A549 (cell line): ENCODE measurements at regions not wholly inside any gene's neighbourhood (a gene's known extent, or its start where the extent isn't known, plus 50 kb on each side); places are given as distances from the start of the nearest gene placed in this dataset.
"Not testable (repeated sequence)": the region's sequence is repeated elsewhere in the genome, so short reads cannot be mapped to it uniquely, and the experiment has no call there.

Experiments used
- ATAC-seq, 2 experiments: fragments of 200-7000 bp in 1 of 2; fragments of >200 bp in 1 of 2; cut with Nextera tagmentation in 1 of 2; cut with Tn5 transposase in 1 of 2; 3 replicates each; pipeline versions ENCODE4 v1.8.0 to v1.9.1; 2018 to 2020; ENCODE audit warnings: mild to moderate bottlenecking in 1 of 2, moderate library complexity in 1 of 2
- CTCF ChIA-PET: fragments of 300-600 bp; sonication (Branson Sonifier 250); formaldehyde crosslinking; extraction: SDS; loops from one replicate; lab custom pipeline; 2021; ENCODE audit warnings: antibody characterized with exemption, inconsistent platforms; lab: Yijun Ruan, JAX
- POLR2A ChIA-PET: fragments of 350-600 bp; formaldehyde crosslinking; extraction: SDS; loops from one replicate; lab custom pipeline; 2021; ENCODE audit warnings: antibody characterized with exemption, inconsistent platforms; lab: Yijun Ruan, JAX
- DNase-seq, 2 experiments: peaks; one replicate each; pipeline versions ENCODE4 v3.0.0 to v3.0.0-alpha.2; 2011 to 2016; ENCODE audit warnings: low read depth in 1 of 2, low spot score in 1 of 2
- FAIRE-seq: peaks from 2 replicates; lab custom pipeline; 2011; peaks lifted over from hg19 to GRCh38; lab: Jason Lieb, UNC
- H3K27ac ChIP-seq, 2 experiments: fragments of >200 bp; sonication (Bioruptor Twin); formaldehyde crosslinking; 3 replicates each; pipeline ENCODE4 v1.5.1; 2016 to 2017
- H3K4me1 ChIP-seq: fragments of >200 bp; sonication (Bioruptor Twin); formaldehyde crosslinking; 3 replicates; pipeline ENCODE4 v1.6.1; 2016
- H3K4me2 ChIP-seq: fragments of >200 bp; sonication (Bioruptor Twin); formaldehyde crosslinking; 3 replicates; pipeline ENCODE4 v1.6.1; 2016
- H3K4me3 ChIP-seq: fragments of >200 bp; sonication (Bioruptor Twin); formaldehyde crosslinking; 3 replicates; pipeline ENCODE4 v1.5.1; 2016
- H3K9me3 ChIP-seq: fragments of >200 bp; sonication (Bioruptor Twin); formaldehyde crosslinking; 3 replicates; pipeline ENCODE4 v1.6.1; 2016
- CBX8 ChIP-seq: fragments of 200-600 bp; sonication (generic); IDR thresholded peaks from 2 replicates; pipeline ENCODE4 v1.6.1; 2016
- CHD2 ChIP-seq: fragments of 150-350 bp; IDR thresholded peaks from 2 replicates; pipeline ENCODE4 v1.6.1; 2014; ENCODE audit warnings: low read length; ENCODE audit not compliant: partially characterized antibody
- EHMT2 ChIP-seq: fragments of 200-600 bp; sonication (generic); IDR thresholded peaks from 2 replicates; pipeline ENCODE4 v1.6.1; 2016; ENCODE audit warnings: antibody characterized with exemption, low read depth, mild to moderate bottlenecking, moderate library complexity
- HEYL ChIP-seq: fragments of 250-450 bp; sonication (Bioruptor Pico); IDR thresholded peaks from 2 replicates; pipeline ENCODE4 v1.8.0; 2021; ENCODE audit warnings: mild to moderate bottlenecking, moderate library complexity
- HOXA7 ChIP-seq: fragments of 250-450 bp; sonication (Bioruptor Pico); IDR thresholded peaks from 2 replicates; pipeline ENCODE4 v1.5.0; 2020; ENCODE audit warnings: mild to moderate bottlenecking, moderate library complexity
- HOXB5 ChIP-seq: fragments of 250-450 bp; sonication (Bioruptor Pico); IDR thresholded peaks from 2 replicates; pipeline ENCODE4 v1.5.0; 2020; ENCODE audit warnings: mild to moderate bottlenecking, moderate library complexity
- NFE2L2 ChIP-seq: fragments of 150-350 bp; conservative IDR thresholded peaks from 2 replicates; pipeline ENCODE4 v1.6.1; 2014; ENCODE audit warnings: low read length
- PHF8 ChIP-seq: fragments of 200-600 bp; sonication (generic); IDR thresholded peaks from 2 replicates; pipeline ENCODE4 v1.6.1; 2016; ENCODE audit warnings: low read depth, mild to moderate bottlenecking, antibody characterized with exemption, moderate library complexity, borderline replicate concordance
- RAD21 ChIP-seq, 2 experiments: fragments of >200 bp in 1 of 2; sonication (Bioruptor Twin) in 1 of 2; formaldehyde crosslinking in 1 of 2; IDR thresholded peaks in 1 of 2; conservative IDR thresholded peaks in 1 of 2; 2 replicates in 1 of 2; 3 replicates in 1 of 2; pipeline ENCODE4 v1.6.1; 2012 to 2018; ENCODE audit warnings: inconsistent platforms in 1 of 2
- RARB ChIP-seq: fragments of 250-450 bp; sonication (Bioruptor Pico); IDR thresholded peaks from 2 replicates; pipeline ENCODE4 v1.8.0; 2021; ENCODE audit warnings: mild to moderate bottlenecking, moderate library complexity
- RCOR1 ChIP-seq: fragments of 150-350 bp; IDR thresholded peaks from 2 replicates; pipeline ENCODE4 v1.6.1; 2014; ENCODE audit warnings: antibody characterized with exemption, low read length, low read depth
- TP53 ChIP-seq: fragments of 250-450 bp; sonication (Bioruptor Pico); IDR thresholded peaks from 2 replicates; pipeline ENCODE4 v1.5.0; 2021; ENCODE audit warnings: mild to moderate bottlenecking, moderate library complexity
- ZFP36 ChIP-seq: fragments of 450-650 bp; IDR thresholded peaks from 2 replicates; pipeline ENCODE4 v1.6.1; 2014; ENCODE audit warnings: borderline replicate concordance; ENCODE audit not compliant: partially characterized antibody
- WGBS: methylation state at CpG from one replicate; pipeline ENCODE4 v1.1.6; 2017; ENCODE audit errors: missing lambda C conversion rate; 5-methylcytosine and 5-hydroxymethylcytosine counted together
- TF ChIP-seq, protein P1 (sequence below): fragments of 200-600 bp; sonication (generic); IDR thresholded peaks from 2 replicates; pipeline ENCODE4 v1.6.1; 2016; ENCODE audit warnings: antibody characterized with exemption, mild to moderate bottlenecking, moderate library complexity

DNA sequence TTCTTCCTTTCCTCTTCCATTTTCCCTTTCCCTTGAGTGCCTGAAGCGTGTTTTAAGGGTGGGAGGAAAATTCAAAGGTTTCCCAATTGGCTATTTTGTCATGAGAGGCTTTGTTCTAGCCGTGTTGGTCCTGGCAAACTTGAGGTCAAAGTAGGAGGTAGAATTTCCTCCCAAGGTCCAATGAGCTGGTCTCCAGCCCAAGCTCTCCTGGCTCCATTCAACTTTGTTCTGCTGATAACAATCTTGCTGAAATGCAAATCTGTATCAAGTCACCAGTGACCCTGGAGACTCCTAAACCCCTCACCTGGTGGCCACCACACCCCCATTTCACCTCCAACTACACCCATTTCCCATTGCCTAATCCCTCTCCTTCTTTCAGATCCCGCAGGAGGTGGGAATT, 100.2 kb upstream of the TERB2 start:
- FAIRE-seq, H3K9me3 ChIP-seq, POLR2A ChIA-PET, H3K4me1 ChIP-seq, H3K4me3 ChIP-seq, ATAC-seq, H3K4me2 ChIP-seq, CTCF ChIA-PET, H3K27ac ChIP-seq, DNase-seq: not testable (repeated sequence)
- WGBS, result 10% methylated on average over 2 of the region's 3 CpGs

DNA sequence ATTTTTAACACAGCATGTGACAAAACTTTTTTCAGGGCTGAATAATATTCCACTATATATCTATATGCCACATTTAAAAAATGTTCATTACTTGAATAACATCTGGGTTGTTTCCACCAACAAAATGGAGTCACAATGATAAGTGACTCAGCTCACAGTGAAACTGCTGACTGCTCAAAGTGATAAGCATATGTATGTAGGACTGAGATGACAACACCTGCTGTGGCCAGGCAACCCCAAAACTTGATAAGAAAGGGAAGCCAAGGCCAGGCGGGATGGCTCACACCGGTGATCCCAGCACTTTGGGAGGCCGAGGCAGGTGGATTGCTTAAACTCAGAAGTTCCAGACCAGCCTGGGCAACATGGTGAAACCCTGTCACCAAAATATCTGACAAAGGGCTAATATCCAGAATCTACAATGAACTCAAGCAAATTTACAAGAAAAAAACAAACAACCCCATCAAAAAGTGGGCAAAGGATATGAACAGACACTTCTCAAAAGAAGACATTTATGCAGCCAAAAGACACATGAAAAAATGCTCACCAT, 99.2 kb upstream of the TERB2 start:
- H3K27ac ChIP-seq, CTCF ChIA-PET, H3K4me3 ChIP-seq, H3K4me1 ChIP-seq, ATAC-seq, H3K4me2 ChIP-seq, FAIRE-seq, POLR2A ChIA-PET, H3K9me3 ChIP-seq, DNase-seq: not testable (repeated sequence)
- no CpG with 5 or more reads among the region's 3 CpGs for WGBS

DNA sequence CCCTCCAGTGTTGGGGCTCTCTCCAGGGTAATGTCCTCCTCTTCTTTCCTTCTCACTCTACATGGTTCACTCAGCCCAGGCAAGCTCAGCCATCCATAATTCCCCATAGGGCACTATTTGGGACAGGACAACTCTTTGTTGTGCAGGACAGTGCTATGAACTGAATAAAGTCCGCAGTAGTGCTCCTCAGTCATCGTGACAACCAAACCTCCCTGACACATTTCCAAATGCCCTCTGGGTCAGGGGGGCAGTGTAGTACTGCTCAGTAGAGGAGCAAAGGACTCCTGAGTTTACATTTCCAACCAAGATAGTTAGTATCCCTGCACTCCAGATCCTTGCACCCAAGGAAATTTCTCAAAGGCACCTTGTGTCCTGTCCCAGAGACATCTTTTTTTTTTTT, 97.4 kb upstream of the TERB2 start:
- CTCF ChIA-PET, result interaction anchor here (1.1 kb wide), 1 partner anchor 63 kb away, joined by 4 read pairs; no protein-coding TSS in a partner anchor
- H3K4me1 ChIP-seq, ATAC-seq, H3K4me3 ChIP-seq, DNase-seq, H3K27ac ChIP-seq, H3K9me3 ChIP-seq, POLR2A ChIA-PET, H3K4me2 ChIP-seq, FAIRE-seq: not testable (repeated sequence)
- WGBS, result 33% methylated on average over 1 of the region's 2 CpGs

DNA sequence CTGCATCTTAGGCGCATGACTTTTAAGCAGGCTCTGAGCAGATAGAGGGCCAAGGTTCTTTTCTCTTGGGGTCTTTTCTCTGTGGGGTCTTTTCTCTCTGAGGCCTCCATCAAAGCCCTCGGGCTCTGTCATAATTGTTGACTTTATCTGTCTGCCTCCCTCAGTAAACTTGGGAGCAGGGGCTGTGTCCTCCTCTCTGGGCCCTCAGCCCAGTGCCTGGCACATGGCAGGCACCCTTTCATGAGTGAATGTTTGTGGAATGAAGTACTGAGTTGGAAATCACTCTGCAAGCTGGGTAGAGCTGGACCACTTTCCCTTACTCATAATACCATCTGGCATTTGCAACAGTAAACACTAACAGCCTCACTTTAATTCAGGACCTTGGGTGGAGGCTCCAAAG, 96.3 kb upstream of the TERB2 start:
- H3K27ac ChIP-seq, H3K9me3 ChIP-seq, H3K4me2 ChIP-seq, POLR2A ChIA-PET, FAIRE-seq, H3K4me1 ChIP-seq, DNase-seq, CTCF ChIA-PET, ATAC-seq, H3K4me3 ChIP-seq: not testable (repeated sequence)
- 53% methylated on average over 2 of the region's 2 CpGs for WGBS

DNA sequence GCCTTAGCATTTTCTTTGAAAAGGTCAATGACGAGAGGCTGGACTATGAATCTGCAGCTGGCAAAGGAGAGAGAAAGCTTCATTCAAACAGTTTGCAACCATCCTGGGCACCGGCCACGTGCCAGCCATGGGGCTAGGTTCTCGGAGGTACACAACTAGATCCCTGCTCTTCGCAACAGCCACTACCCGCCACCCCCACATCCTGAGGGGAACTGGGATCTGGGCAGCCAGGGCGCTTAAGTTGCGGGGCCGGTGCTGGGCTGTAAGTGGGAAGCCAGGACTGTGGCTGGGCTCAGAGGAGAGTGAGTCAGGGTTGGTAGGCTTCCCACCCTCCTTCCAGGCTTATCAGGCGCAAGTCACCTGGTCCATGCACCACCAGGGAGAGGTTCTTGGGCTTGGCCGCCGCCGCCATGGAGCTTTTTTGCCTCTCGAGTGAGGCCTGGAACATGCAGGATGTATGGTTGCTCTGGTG, 95.0 kb upstream of the TERB2 start:
- DNase-seq (no peak), FAIRE-seq (no peak), ATAC-seq (no peak)
- WGBS, result 69% methylated on average over 9 of the region's 14 CpGs
- Histone ChIP-seq H3K27ac (no peak overlapping the region), H3K9me3 (no peaks in the 10 kb centered on the region; the same call in 2 of the 3 replicates), H3K4me1 (no peaks in the 10 kb centered on the region), H3K4me3 (no peak overlapping the region), H3K4me2 (no peak overlapping the region)
- ChIA-PET POLR2A (no interaction called here), CTCF (interaction anchor here (0.7 kb wide), 1 partner anchor 69 kb away, joined by 3 read pairs; no protein-coding TSS in a partner anchor)
- no peak for TF ChIP-seq HOXB5
- no peak for TF ChIP-seq HEYL (CRISPR knock-in tag)
- no peak for TF ChIP-seq RCOR1
- no peak for TF ChIP-seq PHF8
- no peak for TF ChIP-seq CBX8
- no peak for TF ChIP-seq HOXA7
- TF ChIP-seq RARB (CRISPR knock-in tag), result no peak
- no peak for TF ChIP-seq TP53 (CRISPR knock-in tag)
- TF ChIP-seq ZFP36, result no peak
- TF ChIP-seq, protein P1, sequence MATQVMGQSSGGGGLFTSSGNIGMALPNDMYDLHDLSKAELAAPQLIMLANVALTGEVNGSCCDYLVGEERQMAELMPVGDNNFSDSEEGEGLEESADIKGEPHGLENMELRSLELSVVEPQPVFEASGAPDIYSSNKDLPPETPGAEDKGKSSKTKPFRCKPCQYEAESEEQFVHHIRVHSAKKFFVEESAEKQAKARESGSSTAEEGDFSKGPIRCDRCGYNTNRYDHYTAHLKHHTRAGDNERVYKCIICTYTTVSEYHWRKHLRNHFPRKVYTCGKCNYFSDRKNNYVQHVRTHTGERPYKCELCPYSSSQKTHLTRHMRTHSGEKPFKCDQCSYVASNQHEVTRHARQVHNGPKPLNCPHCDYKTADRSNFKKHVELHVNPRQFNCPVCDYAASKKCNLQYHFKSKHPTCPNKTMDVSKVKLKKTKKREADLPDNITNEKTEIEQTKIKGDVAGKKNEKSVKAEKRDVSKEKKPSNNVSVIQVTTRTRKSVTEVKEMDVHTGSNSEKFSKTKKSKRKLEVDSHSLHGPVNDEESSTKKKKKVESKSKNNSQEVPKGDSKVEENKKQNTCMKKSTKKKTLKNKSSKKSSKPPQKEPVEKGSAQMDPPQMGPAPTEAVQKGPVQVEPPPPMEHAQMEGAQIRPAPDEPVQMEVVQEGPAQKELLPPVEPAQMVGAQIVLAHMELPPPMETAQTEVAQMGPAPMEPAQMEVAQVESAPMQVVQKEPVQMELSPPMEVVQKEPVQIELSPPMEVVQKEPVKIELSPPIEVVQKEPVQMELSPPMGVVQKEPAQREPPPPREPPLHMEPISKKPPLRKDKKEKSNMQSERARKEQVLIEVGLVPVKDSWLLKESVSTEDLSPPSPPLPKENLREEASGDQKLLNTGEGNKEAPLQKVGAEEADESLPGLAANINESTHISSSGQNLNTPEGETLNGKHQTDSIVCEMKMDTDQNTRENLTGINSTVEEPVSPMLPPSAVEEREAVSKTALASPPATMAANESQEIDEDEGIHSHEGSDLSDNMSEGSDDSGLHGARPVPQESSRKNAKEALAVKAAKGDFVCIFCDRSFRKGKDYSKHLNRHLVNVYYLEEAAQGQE, result no peak
- TF ChIP-seq EHMT2, result no peak
- no peak for TF ChIP-seq RAD21 (conservative IDR thresholded peaks at IDR 0.05 in 1 of 2, IDR thresholded peaks at IDR 0.05 in 1 of 2)
- TF ChIP-seq NFE2L2, result no peak
- TF ChIP-seq CHD2, result no peak
